ENCODE measurements at regions not wholly inside any gene's neighbourhood (a gene's known extent, or its start where the extent isn't known, plus 50 kb on each side); places are given as distances from the start of the nearest gene placed in this dataset.

DNA sequence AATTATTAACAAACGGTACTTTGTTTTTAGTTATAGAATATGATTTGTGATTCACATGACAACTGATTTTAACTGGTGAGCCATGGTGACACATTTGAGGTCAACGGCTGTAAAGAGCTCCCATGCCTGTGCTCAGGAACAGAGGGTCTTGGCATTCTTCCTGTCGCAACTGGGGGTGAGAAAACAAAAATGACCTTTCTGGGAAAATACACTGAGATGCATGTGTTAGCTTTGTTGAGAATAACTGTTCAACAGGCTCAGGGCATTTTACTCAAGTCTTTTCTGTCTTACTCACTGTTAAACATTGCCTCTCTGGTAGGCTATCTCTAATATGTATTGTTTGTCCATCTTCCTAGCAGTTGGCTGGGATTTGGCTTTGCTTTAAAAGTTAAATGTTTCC, 57.1 kb upstream of the HPGD start:
- Histone ChIP-seq H3K27ac (no peak overlapping the region), H3K9me3 (no peaks in the 10 kb centered on the region), H3K4me3 (no peak overlapping the region), H3K27me3 (no peaks in the 10 kb centered on the region), H3K4me1 (peaks cover 0 to 15% of the 10 kb centered on the region in 2 donors), H3K36me3 (no peaks in the 10 kb centered on the region)
- DNase-seq: no peak
- no peak for ATAC-seq
- intact Hi-C loops (cut with DNase I): no loop called here
- TF ChIP-seq, protein P1, sequence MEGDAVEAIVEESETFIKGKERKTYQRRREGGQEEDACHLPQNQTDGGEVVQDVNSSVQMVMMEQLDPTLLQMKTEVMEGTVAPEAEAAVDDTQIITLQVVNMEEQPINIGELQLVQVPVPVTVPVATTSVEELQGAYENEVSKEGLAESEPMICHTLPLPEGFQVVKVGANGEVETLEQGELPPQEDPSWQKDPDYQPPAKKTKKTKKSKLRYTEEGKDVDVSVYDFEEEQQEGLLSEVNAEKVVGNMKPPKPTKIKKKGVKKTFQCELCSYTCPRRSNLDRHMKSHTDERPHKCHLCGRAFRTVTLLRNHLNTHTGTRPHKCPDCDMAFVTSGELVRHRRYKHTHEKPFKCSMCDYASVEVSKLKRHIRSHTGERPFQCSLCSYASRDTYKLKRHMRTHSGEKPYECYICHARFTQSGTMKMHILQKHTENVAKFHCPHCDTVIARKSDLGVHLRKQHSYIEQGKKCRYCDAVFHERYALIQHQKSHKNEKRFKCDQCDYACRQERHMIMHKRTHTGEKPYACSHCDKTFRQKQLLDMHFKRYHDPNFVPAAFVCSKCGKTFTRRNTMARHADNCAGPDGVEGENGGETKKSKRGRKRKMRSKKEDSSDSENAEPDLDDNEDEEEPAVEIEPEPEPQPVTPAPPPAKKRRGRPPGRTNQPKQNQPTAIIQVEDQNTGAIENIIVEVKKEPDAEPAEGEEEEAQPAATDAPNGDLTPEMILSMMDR (IDR thresholded peaks at IDR 0.05): no peak

DNA sequence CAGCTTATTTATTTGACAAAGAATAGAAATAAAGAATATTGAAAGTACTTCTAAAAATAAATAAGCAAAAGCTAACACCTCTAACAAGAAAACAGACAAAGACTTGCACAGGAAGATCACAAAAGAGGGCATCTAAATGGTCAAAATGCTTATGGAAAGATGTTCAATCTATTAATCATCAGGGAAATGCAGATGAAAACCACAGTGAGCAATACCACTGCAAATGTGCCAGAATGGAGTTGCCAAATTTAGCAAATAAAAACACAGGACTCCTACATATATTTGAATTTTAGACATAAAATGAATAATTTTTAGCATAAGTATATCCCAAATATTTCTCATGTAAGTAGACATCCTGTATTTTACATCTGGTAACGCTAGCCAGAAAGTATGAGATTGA, 56.1 kb upstream of the HPGD start:
- Histone ChIP-seq H3K27ac (no peak overlapping the region), H3K4me3 (no peak overlapping the region), H3K9me3 (no peaks in the 10 kb centered on the region), H3K27me3 (no peaks in the 10 kb centered on the region), H3K36me3 (no peaks in the 10 kb centered on the region), H3K4me1 (peaks cover 0 to 15% of the 10 kb centered on the region in 2 donors)
- ATAC-seq (no peak), DNase-seq (no peak)
- intact Hi-C loops (cut with DNase I): no loop called here
- TF ChIP-seq, protein P1 (IDR thresholded peaks at IDR 0.05): no peak

DNA sequence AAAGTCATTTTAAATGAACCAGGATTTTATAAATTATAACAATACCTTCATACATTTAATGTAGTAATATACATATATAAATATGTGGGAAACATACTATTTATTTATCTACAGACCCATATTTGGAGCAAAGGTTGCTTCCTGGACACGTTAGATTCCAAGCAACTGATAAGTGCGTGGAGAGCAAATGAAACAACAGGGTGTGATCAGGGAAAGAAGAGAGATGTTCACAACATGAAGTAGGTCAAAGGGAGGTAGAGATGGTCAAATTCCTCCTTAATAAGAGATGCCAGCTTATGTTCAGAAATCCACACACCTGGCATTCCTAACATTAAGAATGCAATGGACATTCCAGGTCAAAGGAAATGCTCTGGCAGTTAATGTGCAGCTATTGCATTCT, 53.1 kb upstream of the HPGD start:
- DNase-seq (no peak), ATAC-seq (no peak)
- H3K9me3 ChIP-seq: no peaks in the 10 kb centered on the region
- no peaks in the 10 kb centered on the region for H3K36me3 ChIP-seq
- H3K4me3 ChIP-seq: no peak overlapping the region
- H3K27me3 ChIP-seq: no peaks in the 10 kb centered on the region
- TF ChIP-seq, protein P1 (IDR thresholded peaks at IDR 0.05): no peak
- no peaks in the 10 kb centered on the region for H3K4me1 ChIP-seq
- intact Hi-C loops (cut with DNase I): no loop called here
- no peak overlapping the region for H3K27ac ChIP-seq
